Stimulated activated CD4-positive, alpha-beta T cell treated with anti-CD3 and anti-CD28 coated beads, Interleukin-4, amount 100 ng/mL, for 24 hours (primary cell): ENCODE measurements at regions not wholly inside any gene's neighbourhood (a gene's known extent, or its start where the extent isn't known, plus 50 kb on each side); places are given as distances from the start of the nearest gene placed in this dataset.

Experiments
- DNase-seq: peaks from one replicate; pipeline ENCODE4 v3.0.0-alpha.2; 2020

- no peak for DNase-seq
These were observed 412.2 kb downstream of the MATN1 start for GRCh38 chr1:30310966-30311742.

- no peak for DNase-seq
These were observed 416.2 kb downstream of the MATN1 start for GRCh38 chr1:30307182-30307581.

GRCh38 chr1:30305519-30305918, 417.9 kb downstream of the MATN1 start:
- DNase-seq, result no peak

- no peak for DNase-seq
These were observed 418.3 kb downstream of the MATN1 start for GRCh38 chr1:30305061-30305460.

DNA sequence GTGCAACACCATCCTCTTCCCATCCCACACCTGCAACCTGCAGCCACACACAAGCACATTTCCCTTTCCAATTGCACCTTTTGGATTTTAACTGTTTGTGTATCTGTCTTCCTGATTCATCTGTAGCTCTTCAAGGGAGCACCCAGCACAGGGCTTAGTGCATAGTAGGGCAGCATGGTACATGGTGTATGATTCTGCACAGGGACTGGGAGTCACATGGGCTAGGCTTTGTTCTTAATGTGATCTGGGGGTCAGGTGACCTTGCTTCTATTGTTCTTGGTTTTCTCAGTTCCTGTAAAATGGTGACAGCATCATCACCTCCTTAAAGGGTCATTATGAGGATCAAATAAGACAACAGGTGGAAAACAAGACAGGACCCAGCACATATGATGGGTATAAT, 419.3 kb downstream of the MATN1 start:
- DNase-seq, result no peak

- DNase-seq, result no peak
These were observed 420.0 kb downstream of the MATN1 start for GRCh38 chr1:30303387-30303786.

DNA sequence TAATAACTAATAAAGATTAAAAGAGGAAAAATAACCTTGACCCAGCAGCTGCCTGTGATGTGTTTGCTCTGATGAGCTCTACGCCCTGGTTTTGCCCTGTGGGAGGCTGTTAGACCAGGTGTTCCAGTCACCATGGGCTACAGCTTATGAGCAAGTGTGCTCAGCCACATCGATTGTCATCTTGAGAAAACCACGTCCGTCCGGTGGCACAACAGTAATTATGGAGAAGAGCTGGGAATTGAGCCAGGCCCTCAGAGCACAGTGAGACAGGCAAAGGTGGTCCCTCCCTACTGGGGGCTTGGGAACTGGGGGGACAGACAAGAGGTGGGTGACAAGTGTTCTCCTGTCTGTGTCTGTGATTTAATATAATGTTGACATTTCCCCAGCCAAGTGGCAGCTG, 420.5 kb downstream of the MATN1 start:
- DNase-seq, result no peak

- no peak for DNase-seq
These were observed 422.7 kb downstream of the MATN1 start for GRCh38 chr1:30300669-30301068.

- no peak for DNase-seq
These were observed 424.0 kb downstream of the MATN1 start for GRCh38 chr1:30299393-30299792.

GRCh38 chr1:30295674-30296073, 427.7 kb downstream of the MATN1 start:
- DNase-seq, result no peak

DNA sequence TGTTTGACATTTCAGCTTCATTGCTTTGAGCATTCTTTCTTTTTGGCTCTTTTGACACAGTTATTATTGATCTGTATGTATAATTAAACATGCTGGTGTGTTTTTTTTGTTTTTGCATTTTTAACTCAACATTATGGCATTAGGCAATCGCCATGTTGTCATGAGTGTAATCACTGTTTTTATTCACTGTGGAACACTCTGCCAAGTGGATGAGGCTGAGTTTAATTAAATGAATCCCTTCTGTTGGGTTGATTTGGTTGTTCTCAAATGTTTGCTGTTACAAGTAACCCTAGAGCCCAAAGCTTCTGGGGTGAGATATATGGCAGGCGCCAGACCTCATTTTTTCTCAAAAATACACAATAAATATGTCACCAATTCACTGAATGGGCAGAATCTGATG, 428.1 kb downstream of the MATN1 start:
- DNase-seq, result no peak

DNA sequence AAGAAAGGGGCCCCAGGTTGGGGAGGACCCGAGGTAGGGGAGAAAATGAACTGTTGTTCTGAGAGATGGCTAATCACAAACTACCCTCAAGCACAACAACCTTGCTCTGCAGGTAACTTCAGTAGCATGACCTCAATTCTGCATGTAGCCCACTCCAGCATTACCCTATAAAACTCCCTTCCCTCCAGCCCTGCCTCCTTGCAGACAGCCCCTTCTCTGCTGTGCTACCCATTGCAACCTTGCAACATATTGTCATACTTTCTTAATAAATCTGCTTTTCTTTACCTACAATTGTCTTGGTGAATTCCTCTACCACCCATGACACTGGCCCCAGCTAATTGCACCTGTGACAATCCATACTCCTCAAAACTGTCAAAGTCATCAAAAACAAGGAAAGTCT, 428.9 kb downstream of the MATN1 start:
- DNase-seq, result no peak

DNA sequence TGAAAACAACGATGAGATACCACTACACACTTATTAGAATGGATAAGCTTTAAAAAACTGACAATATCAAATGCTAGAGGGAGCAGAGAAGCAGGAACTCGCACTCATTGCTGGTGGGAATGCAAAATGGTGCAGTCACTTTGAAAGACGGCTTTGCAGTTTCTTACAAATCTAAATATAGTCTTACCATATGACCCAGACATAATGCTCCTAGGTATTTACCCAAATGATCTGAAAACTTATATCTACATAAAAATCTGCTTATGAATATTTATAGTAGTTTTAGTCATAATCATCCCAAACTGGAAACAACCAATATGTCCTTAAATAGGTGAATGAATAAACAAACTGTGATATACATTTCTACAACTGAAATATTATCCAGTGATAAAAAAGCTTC, 430.9 kb downstream of the MATN1 start:
- no peak for DNase-seq

DNA sequence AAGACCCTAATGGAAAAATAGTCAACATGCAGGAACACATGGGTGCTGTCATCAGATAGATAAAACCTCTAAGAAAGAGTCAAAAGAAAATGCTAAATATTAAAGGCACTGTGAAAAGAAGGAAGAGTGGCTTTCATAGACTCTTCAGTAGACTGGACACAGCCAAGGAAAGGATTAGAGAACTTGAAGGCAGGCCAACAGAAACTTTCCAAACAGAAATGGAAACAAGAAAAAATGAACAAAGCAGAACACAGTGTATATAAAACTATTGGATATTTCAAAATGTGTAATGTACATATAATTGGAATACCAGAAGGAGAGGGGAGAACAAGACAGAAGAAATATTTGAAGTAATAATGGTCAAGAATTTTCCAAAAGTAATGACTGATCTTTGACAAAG, 431.9 kb downstream of the MATN1 start:
- DNase-seq, result no peak

- DNase-seq, result no peak
These were observed 432.8 kb downstream of the MATN1 start for GRCh38 chr1:30290581-30290980.

- DNase-seq, result no peak
These were observed 435.4 kb downstream of the MATN1 start for GRCh38 chr1:30287976-30288375.

DNA sequence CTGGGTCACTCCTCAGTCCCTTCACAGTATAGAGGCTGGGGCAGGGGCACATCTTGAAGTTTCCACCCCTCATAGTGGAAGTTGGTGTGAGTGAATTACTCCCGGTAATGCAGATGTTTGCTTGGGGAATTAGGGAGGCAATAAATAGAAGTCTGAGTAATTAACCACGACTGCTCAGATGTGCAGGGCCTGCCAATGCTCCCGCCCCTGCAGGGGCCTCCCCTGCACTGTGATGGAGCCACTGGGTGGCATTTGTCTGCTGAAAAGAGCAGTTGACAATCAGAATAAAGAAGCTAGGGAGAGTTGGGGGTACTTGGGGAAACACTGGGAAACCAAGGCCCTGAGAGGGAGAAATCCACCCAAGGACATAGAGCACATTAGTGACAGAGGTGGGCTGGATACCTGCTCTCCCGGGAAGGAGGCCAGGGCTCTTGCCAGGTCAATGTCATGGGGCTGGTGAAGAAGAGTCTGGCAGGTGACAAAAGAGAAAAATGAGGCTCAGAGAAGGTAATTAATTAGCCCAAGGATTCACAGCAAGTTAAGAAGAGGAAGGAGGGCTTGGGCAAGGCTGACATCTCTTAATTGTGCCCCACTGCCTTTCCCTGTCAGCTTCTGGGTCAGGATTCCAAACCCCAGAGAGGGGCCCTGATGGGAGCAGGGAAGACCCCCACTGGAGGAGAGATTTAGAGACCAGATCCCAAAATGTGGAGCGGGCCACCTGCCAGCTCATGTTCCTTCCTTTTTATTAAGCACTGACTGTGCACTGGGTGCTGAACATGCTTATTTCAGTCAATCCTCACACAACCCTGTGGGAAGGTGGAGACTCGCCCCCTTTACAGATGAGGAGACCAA, 436.2 kb downstream of the MATN1 start:
- no peak for DNase-seq

DNA sequence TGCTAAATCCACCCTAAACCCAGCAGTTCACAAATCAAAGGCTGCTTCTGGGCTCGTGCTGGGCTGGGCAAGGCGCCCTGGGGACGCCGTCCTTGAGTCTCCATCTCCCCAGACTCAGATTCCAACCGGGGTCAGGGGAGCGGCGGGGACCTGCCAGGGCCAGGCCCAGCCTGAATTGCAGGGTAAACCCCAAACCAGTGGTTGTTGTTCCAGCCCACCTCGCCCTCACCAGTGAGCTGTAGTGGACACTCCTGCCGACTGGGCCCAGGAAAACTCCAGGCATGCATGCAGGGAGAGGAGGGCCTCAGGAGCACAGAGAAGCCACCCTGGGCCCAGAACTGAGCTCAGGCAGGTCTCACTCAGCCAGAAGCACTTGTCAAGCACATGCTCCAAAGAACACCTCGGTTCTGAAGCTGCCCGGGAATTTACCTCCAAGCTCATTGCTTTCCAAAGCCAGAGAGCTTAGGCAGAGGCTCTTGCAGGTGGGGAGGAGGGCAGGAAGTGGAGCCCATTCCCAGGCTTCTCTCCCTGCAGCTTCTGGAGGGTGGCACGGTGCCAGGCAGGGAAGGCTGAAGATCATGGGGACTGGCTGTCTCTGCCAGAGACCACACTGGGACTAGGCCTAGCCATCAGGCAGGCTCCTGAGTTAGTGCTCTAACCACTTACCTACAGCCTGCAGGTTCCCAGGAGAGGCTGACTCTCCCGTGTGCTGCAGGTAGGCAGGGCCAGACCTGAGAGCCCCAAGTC, 437.0 kb downstream of the MATN1 start:
- no peak for DNase-seq

- no peak for DNase-seq
These were observed 437.9 kb downstream of the MATN1 start for GRCh38 chr1:30285501-30285932.

- DNase-seq, result no peak
These were observed 438.5 kb downstream of the MATN1 start for GRCh38 chr1:30284728-30285475.

GRCh38 chr1:30284226-30284625, 439.2 kb downstream of the MATN1 start:
- no peak for DNase-seq

- no peak for DNase-seq
These were observed 440.0 kb downstream of the MATN1 start for GRCh38 chr1:30283199-30283962.
